ENCODE measurements at regions not wholly inside any gene's neighbourhood (a gene's known extent, or its start where the extent isn't known, plus 50 kb on each side); places are given as distances from the start of the nearest gene placed in this dataset.

DNA sequence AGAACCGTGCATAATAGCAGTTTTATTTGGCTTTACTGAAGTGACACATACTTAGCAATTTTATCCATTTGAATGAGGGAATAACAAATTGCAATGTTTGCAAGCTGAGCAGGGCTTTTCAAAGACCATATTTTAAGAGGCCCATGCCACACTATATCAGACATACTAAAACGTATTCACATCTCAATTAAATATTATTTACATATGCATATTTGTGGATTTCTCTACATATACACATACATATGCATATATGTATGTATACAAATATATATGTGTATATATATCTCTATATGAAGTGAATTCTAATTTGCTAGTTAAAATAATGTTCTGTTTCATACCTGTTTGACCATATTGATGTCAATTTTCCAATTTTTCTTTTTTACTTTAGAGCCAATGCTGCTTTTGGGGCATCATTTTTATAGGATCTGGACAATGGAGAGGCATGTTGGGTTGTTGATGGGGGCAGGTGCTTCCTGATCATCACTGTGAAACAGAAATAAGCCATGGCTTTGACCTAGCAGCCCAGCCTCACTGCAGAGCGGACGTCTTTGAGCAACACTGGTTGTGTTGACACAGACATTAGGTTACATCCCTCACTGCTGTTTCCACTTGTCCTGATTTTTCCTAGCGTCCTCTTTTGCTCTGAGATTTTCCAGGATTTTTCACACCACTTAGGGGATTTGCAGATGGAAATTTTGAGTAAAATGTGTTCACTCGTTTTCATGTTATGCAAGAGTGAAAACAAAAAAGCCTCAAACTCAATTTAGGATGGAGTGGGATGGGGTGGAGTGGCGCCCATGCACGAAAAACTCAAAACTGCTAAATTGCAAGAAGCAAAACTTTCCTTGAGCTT lies 56.9 kb downstream of the RDH14 start:
- no peak for DNase-seq

DNA sequence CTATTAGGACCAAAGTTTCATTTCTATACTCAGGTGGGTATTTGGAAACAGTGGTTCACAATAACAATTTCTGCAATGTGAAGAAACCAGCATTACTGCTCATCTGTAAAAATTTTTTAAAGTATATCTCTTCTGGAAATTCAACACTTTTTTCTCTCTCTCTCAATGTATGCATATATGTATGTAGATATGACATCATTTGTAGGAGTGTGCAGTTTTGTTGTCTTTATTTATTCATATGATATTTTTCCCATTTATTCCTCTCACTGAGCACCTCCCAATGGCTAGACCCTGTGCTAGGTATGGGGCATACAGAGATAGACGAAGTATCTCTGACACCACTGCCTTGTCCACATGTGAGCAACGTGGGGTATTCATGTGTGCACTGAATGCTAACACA lies 58.3 kb downstream of the RDH14 start:
- no peak for DNase-seq

DNA sequence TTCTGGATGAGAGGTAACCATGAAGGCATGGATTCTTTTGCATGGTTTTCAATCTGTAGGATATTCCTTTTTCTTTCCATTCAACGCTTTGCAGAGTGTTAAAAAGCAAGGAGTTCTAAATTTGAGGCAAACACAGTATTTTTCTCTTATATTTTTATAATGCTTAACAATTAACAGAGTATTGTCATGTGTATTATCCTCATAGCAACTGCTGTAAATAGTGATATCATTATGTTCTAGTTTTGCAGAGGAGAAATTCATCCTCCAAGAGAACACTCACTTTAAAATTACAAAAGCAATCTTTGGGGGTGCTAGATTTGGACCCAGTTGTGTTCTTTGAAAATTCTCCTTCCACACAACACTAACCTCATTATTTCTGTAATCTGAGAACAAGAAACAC lies 58.7 kb downstream of the RDH14 start:
- no peak for DNase-seq

DNA sequence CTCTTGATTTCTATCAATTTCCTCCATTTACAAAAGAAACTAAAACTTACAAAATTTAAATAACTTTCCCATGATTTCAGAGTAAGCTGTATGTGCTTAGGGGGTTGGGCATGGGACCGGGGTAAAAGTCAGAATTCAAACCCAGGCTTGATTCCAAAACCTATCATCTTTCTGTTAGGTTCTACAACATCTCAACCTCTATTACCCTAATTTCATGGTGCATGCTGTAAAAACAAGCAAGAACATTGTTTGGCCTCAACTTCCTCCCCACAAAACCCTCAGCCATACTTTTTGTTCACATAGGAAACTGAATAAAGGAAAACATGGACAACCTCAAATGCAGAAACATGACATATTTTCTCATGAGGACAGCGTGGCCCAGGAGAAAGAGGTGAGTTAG lies 59.3 kb downstream of the RDH14 start:
- no peak for DNase-seq

DNA sequence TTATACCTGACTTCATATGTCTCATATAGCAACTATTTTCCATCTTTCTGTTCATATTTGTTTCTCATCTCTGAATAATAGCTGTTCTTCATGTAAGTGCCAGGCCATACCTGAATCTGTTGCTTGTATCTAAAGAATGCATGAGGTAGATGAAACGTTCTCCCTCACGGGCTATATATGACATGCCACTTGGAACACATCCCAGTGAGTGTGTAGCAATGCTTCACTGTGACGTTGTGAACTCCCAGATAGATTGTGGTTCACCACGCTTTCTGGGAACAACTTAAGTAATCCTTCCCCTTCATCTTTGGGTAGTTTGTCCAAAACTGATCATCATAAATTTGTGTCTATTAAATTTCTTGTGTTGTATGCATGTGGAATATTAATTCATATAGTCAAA lies 60.1 kb downstream of the RDH14 start:
- no peak for DNase-seq

DNA sequence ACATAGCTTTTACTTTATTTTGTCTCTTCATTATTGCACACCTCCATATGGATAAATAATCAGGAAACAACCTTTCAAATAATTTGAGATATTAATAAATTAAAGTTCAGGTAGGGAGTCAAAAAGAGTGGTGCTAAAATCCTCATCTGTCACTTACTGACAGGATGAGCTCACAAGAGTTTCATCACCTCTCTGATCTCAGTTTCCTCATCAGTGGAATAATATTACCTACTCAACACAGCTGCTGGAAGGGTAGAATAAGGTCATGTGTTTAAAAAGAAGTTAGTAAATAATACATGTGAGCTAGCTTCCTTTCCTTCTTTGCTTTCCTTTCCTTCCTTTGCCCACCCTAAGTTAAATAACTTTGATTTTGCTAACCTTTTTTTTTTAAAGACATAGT lies 61.9 kb downstream of the RDH14 start:
- DNase-seq, result no peak

DNA sequence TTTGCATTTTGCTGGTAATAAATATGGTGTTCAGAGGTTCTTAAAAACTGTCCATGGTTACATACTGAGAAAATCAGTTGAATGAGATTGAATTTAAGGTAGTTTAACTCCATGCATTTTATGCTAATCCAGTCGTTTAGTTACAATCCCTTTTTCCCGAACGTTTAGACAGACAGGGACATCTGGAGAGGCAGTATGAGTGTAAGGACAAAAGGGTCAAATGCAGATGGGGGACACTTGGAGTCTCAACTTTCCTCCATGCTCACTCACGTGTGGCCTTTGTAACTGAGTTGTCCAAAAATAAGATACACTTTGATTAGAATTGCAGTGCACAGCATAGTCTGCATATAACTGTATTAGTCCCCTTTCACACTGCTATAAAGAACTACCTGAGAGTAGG lies 63.9 kb downstream of the RDH14 start:
- no peak for DNase-seq

DNA sequence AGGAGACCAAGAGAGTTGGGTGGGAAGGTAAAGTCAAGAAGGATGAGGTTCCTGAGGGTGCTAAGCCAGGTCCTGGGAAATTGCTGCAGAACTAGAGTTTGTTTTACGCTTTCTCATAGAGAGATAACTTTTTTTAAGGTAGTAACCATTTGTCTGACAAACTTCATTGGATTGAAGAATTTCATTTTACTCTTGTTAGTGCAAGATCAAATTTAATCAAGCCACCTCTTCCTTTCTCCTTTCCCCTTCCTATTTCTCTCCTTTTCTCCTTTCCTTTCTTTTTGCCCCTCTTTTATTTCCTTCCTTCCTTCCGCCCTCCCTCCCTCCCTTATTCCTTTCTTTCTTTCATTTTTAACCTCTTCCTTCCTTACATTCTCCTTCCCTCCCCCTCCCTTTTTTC lies 65.4 kb downstream of the RDH14 start:
- DNase-seq, result no peak

DNA sequence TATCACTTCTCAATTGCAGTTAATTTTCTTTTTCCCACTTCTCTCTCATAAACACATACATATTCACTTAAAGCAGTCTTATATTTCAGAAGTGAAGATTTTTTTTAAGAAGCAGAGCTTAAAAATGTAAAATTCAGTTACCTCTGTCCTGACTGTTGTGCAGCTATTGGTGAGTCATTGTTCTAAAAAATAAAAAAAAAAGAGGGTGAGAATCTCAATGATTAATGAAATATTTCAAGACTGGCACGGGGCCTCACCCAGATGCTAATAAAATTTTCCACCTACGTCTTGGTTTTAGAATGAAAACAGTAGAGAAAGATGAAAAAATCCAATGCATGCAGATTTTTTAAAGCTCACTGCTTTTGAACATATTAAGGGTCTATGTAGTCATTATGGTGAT lies 67.7 kb downstream of the RDH14 start:
- no peak for DNase-seq

DNA sequence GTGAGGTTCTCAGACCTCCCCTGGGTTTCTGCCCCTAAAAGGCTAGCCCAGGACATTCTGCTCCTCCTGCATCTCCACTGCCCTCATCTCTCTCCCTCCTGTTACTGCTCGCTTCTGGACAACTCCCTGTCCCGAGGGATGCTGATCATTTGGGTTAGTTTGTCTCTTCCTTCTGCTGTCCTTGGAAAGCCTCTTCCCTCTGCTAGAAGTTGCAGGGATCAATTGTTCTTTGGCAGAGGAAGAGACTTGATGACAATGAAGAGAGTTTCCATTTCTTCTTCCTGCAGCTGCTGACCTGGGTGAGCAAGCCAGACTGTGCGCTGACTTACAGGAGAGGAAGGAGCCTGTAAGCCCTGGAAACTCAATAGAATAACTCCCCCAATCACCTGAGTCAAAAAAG lies 68.9 kb downstream of the RDH14 start:
- DNase-seq, result no peak

DNA sequence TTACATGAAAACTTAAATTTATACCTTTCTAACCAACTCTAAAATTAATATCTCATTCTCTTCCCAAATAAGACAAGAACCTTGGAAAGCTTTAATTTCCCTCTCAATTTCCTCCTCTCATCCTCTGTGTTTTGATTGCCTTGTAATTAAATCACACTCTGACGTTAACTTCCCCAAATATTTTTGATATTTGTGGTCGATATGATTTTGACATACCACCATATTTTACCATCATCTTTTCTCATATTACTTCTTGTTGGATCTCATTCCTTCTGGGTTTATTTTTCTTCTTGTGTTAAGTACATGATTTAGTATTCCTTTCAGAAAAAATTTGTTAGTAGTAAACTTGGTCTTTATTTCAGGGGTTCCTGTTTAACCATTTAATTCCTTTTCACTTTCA lies 69.6 kb downstream of the RDH14 start:
- DNase-seq, result no peak

DNA sequence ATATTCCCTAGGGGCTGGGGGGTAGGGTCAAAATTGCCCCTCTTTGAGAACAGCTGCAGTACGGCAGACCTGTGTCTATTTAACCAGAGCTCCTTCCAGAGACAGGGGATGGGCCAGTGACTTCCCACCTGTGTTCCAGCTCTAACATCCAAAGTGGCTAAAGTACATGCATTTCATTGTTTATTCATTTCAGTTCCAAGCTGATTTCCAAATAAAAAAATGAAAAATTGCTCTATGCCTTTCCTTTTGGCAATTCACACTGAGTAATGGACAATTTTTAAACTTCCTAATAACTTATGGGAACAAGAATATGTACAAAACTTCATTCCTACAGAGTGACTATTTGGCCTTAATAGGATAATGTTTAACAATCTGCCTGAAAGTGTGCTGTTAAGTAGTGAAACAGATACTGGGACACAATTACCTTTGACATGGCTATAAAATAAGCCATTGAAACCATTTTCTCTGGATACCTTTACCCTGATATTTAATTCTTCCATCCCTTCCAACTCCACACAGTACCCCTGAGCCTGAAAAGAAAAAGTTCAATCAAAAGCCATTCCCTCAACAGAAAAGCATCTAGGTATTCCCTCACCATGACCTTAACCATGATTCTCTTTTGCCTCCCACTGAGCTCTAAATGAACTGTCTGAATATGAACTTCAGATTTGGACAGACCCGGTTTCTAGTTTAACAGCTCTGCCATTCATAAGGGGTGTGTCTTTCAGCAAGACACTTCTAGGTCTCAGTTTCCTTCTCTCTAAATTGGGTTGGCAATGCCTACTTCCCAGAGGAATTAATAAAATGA lies 73.1 kb downstream of the RDH14 start:
- no peak for DNase-seq

DNA sequence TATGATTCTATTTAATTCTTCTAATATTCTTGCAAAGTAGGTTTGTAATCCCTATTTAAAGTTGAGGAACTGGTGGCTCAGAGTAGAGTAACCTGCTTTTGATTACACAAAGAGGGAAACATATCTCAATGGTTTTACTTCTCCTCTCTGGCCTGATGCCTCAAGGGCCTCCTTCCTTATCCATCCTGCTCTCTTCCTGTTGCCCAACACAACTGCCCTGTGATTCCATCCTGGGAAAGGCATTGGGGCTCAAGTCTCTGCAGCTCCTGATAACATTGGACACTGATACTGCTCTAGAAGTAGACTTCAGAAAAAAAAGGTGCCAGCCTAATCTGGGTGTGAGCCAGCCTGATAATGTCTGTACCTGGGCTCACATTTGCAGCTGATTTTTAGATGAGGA lies 75.8 kb downstream of the RDH14 start:
- no peak for DNase-seq

DNA sequence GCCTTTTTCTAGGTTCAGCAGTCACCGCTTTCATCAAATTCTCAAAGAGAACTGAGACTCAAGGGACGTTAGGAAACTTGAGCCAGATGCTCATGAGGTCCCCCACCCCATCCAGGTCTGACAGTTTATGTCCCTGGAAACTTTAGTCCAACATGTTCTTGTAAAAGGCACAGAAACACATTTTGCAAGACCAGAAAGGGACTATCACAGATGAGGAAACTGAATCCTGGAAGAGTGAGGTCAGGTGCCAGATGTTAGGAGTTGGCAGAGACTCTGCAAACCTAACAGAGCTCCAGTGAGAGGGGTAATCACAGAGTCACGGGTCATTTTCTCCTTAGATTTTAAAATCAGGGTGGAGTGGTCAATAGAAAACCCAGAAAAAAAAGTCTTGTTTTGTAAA lies 76.6 kb downstream of the RDH14 start:
- DNase-seq, result no peak

DNA sequence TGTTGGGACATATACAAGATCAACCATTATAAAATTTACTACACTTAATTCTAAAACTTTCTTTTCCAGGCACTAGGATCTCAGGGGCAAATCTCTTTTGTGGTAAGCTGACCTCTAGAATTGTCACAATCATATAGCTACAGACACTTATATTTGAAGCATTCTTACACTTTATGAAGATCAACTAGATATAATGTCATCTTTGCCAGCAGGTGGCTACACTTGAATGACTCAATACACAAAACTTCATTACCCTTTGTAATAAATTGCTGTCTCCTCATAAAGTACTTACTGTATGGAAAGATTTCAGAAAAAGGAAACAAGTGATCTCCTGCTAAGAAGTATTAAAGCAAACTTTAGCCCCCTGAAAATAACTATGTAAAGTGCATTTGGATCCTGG lies 77.8 kb downstream of the RDH14 start:
- DNase-seq, result no peak

DNA sequence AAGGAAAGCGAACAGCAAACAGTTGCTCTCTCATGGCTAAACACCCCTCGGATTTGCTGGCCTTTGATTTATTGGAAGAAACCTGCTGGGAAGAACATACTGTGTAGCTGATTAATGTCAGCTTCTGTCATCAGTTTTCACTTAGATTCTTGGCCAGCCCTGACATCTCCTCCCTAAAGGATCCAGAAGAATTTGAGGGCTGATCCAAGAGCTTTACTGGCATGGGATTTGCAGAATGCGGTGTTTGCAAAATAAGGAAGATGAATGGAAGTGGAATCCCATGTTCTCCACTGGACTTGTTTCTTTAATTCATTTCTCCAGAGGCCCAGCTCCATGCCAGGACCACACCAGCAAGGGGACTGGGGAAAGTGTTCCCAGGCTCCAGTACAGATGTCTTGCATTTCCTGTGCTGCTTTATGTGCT lies 80.5 kb downstream of the RDH14 start:
- no peak for DNase-seq

DNA sequence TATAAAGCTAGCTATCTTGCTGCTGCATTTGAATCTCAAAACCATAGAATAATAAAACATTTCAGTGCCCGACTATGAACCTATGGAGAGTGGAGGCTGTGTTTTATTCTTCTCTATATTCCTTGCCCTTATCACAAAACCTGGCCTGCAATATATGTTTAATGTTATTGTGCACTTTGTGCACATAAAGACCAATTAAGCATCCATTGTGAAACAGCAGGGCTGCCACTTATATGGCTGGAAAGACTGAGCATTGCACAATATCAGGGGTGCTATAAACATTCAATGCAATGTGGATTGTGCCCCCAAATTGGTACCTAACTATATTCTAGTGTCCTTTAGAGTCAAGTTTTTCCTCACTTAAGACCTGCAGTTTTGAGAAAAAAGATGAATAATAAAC lies 83.2 kb downstream of the RDH14 start:
- no peak for DNase-seq

DNA sequence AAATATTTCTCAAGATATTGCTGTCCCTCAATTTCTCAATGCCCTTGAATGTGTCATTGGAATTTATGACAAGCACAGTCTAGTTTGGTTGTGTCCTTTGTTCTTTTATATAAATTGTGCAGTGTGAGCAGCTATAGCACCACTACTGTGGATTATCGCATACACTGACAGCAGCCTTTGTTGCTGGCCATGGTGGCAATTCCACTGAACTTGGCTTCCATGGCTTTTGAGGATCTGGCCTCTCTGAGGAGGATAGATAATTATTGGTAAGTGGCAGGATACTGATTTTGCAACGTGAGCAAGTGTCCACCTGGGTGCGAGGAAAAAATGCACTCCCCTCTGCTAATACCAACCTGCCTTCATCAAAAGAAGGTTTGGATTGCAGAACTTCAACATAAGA lies 84.0 kb downstream of the RDH14 start:
- no peak for DNase-seq

DNA sequence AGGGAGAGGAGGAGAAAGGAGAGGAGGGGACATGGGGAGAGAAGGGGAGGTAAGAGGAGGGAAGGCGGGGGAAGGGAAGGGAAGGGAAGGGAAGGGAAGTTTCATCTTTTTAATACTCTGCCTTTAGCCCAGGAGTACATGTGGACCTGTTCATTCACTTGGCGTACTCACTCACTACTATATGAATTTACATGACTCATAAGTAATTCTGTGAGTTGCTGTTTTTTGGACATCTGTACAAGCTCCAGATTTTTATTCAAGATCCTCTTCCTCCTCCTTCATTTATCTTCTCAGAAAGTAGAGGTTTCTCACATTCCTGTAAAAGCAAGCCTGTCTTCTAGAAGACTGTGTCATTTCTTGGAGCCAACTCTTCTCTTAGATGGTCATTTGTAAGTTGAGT lies 84.6 kb downstream of the RDH14 start:
- no peak for DNase-seq

DNA sequence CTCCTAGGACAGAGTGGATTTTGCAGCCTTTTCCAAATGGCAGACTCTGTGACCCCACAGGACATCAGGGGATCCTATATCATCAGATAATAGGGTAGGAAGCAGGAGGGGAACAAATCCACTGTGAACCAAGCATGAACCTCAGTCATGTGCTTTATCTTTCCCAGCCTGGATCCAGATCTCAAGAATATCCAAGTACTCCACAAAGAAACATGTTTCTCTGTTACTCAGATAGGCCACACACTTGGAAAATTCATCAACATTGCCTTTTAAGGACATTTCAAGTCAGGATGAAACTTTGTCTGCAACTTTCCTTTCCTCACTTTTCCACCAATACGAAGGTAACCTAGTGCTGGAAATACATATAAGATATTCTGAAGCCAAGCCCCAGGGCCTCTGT lies 85.8 kb downstream of the RDH14 start:
- DNase-seq, result no peak

DNA sequence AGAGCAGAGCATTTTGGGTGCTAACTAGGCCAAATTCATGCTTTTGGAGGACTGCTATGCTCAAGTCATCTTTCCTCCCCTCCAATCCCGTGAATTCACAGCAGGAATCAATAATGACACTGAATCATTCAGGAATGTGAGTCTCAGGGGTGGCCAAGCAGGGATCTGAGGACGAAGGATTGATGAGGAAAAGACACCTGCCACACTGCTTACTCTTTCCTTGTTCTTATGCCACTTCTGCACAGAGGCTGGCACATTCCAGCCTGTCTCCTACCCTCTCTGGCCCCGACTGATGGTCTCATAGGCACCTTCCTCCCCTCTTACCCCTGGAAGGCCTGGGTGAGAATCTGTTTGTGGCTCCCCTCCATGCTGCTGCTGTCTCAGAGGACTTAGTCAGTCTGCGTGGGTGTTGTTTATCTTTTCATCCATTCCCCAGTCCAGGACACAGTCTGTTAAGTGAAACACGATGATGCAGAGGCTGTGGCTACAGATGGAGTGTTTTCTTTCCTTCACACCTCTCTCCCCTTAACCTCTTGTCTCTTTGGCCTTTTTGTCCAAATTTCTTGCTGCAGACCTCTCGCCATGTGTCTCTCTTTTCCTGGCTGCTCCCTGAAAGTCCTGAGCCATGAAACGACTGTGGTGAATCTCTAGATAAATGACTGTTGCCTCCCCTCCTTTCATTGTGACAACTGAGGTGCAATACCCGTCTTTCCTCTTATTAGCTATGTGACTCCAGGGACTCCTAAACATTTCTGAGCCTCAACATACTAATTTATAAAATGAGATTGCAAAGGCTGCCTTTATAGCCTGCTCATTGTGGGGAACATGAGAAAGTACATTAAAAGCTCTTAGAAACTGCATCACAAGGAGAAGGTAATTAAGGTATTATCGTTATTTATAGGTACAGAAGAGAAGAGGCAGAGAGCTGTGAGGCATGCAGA lies 86.9 kb downstream of the RDH14 start:
- no peak for DNase-seq

DNA sequence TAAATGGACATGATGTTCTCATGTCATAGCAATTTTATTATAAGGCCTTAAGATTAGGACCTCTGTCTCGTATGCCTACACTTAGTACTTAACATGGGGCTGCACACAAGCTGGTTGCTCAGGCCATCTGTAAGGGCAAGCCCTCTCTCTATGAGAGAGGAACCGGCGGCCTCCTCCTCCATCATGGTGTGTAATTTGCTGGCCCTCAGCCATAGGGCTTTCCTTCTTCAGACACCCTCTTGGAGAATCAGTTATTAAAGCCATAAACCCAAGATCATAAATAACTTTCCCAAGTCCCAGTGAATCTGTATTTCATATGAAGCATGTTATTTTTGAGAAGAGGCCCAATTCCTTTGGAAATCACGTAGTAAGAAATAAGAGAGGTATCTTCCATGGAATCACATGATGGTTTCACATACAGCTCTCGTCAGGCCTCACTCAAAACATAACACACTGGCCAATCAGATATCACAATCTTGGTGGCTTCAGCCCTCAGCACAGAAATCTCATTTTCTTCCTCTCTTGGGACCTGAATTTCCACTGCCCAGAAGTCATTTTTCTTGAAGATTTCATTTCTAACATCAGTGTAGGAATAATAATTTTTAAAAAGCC lies 92.6 kb downstream of the RDH14 start:
- DNase-seq, result no peak

DNA sequence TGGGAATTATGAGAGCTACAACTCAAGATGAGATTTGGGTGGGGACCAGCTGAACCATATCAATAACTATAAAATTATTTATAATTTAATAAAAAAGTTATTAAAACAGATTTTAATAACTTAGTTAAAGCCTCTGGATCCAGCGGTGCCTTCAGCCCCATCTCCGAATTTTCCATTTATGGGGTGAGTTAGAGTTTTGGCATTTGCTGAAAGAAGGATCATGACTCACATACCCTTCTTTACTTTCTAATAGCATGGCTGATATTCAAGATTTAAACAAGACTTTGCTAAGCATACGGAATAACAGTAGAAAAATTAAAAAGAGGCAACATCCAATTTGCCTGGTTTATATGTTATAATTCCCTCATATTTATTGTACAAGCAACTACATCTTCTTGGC lies 94.5 kb downstream of the RDH14 start:
- DNase-seq, result no peak
